ENCODE measurements at regions not wholly inside any gene's neighbourhood (a gene's known extent, or its start where the extent isn't known, plus 50 kb on each side); places are given as distances from the start of the nearest gene placed in this dataset.

DNA sequence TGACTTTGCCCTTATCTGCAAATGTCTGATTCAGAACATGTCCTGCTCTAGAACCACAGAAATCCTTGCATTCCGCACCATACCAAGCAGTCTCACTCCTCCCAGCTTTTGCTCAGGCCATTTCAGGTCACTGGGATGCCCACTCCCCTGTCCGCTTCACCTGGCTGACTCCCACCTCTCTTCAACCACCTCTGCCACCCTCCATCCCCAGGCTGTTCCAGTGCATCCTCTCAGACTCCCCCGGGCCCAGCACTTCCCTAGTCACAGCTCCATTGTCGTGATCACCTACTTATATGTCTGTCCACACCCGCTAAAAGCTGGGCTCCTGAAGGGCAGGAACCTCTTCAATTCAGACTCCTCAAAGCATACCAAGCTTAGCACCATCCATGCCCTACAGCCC is 58.4 kb upstream of the CDH5 start:
- ChIA-PET POLR2A (no interaction called here), RAD21 (ENCODE audit: low non-redundant PET in 1 of 2, low total read pairs in 2 of 2, uncharacterized antibody in 2 of 2, unreplicated experiment in 2 of 2) (no interaction called here), CTCF (no interaction called here)
- DNase-seq (ENCODE audit: low read depth, low spot score) (no peak), ATAC-seq (no peak)
- Histone ChIP-seq H3K9me3 (ENCODE audit: control insufficient read depth in 1 of 2, insufficient read depth in 1 of 2, low read depth in 1 of 2, low read length in 2 of 2) (no peaks in the 10 kb centered on the region), H3K9ac (ENCODE audit: low read length) (no peak overlapping the region), H3K4me2 (ENCODE audit: low read length) (no peak overlapping the region), H3K4me3 (replicated peaks in 1 of 2; ENCODE audit: low read depth in 1 of 2, low read length in 2 of 2) (no peak overlapping the region), H3K9me2 (ENCODE audit: insufficient read depth) (no peaks in the 10 kb centered on the region), H3K27ac (ENCODE audit: low read depth, low read length) (no peak overlapping the region), H3K36me3 (ENCODE audit: control insufficient read depth in 1 of 2, insufficient read depth in 2 of 2, low read length in 2 of 2) (no peaks in the 10 kb centered on the region), H3K79me2 (ENCODE audit: insufficient read depth, low read length) (no peaks in the 10 kb centered on the region), H3K27me3 (ENCODE audit: insufficient read depth, low read length) (peaks cover 16% of the 10 kb centered on the region; the same call in 1 of the 2 replicates), H4K20me1 (ENCODE audit: insufficient read depth) (no peaks in the 10 kb centered on the region), H3K4me1 (ENCODE audit: control insufficient read depth in 1 of 2, insufficient read depth in 2 of 2, low read length in 2 of 2) (no peaks in the 10 kb centered on the region), H2AFZ (ENCODE audit: low read depth, low read length, poor library complexity, severe bottlenecking) (no peak overlapping the region)
- intact Hi-C loops (cut with micrococcal nuclease): no loop called here
- BruUV-seq (replicated peaks): no TSS peak
- TF ChIP-seq ZBTB33 (IDR thresholded peaks at IDR 0.05; ENCODE audit: extremely low read depth, insufficient replicate concordance, low read length) (no peak), SIN3A (IDR thresholded peaks at IDR 0.05; ENCODE audit: low read depth) (no peak)

GRCh38 chr16:66306366-66307150 is 59.9 kb upstream of the CDH5 start:
- ChIA-PET RAD21 (ENCODE audit: low non-redundant PET in 1 of 2, low total read pairs in 2 of 2, uncharacterized antibody in 2 of 2, unreplicated experiment in 2 of 2) (no interaction called here), CTCF (no interaction called here), POLR2A (no interaction called here)
- H3K9ac ChIP-seq (ENCODE audit: low read length): no peak overlapping the region
- DNase-seq (ENCODE audit: low read depth, low spot score) (no peak), ATAC-seq (no peak)
- no peak overlapping the region for H3K4me2 ChIP-seq (ENCODE audit: low read length)
- no peaks in the 10 kb centered on the region for H3K36me3 ChIP-seq (ENCODE audit: control insufficient read depth in 1 of 2, insufficient read depth in 2 of 2, low read length in 2 of 2)
- intact Hi-C loops (cut with micrococcal nuclease): no loop called here
- no peaks in the 10 kb centered on the region for H3K9me2 ChIP-seq (ENCODE audit: insufficient read depth)
- H2AFZ ChIP-seq (ENCODE audit: low read depth, low read length, poor library complexity, severe bottlenecking): no peak overlapping the region
- H3K79me2 ChIP-seq (ENCODE audit: insufficient read depth, low read length): no peaks in the 10 kb centered on the region
- H3K27me3 ChIP-seq (ENCODE audit: insufficient read depth, low read length): peaks cover 20% of the 10 kb centered on the region; the same call in 1 of the 2 replicates
- no peak overlapping the region for H3K27ac ChIP-seq (ENCODE audit: low read depth, low read length)
- no peak for TF ChIP-seq CEBPB (IDR thresholded peaks at IDR 0.05; ENCODE audit: low read depth)
- no peak for TF ChIP-seq SP1 (IDR thresholded peaks at IDR 0.05; ENCODE audit: low read depth)
- TF ChIP-seq POLR2A (IDR thresholded peaks at IDR 0.05; ENCODE audit: borderline replicate concordance, extremely low read depth, insufficient read depth, insufficient read length): no peak
- TF ChIP-seq, protein P1, sequence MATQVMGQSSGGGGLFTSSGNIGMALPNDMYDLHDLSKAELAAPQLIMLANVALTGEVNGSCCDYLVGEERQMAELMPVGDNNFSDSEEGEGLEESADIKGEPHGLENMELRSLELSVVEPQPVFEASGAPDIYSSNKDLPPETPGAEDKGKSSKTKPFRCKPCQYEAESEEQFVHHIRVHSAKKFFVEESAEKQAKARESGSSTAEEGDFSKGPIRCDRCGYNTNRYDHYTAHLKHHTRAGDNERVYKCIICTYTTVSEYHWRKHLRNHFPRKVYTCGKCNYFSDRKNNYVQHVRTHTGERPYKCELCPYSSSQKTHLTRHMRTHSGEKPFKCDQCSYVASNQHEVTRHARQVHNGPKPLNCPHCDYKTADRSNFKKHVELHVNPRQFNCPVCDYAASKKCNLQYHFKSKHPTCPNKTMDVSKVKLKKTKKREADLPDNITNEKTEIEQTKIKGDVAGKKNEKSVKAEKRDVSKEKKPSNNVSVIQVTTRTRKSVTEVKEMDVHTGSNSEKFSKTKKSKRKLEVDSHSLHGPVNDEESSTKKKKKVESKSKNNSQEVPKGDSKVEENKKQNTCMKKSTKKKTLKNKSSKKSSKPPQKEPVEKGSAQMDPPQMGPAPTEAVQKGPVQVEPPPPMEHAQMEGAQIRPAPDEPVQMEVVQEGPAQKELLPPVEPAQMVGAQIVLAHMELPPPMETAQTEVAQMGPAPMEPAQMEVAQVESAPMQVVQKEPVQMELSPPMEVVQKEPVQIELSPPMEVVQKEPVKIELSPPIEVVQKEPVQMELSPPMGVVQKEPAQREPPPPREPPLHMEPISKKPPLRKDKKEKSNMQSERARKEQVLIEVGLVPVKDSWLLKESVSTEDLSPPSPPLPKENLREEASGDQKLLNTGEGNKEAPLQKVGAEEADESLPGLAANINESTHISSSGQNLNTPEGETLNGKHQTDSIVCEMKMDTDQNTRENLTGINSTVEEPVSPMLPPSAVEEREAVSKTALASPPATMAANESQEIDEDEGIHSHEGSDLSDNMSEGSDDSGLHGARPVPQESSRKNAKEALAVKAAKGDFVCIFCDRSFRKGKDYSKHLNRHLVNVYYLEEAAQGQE (IDR thresholded peaks at IDR 0.05; ENCODE audit: low read depth): no peak
- TF ChIP-seq ZBTB33 (IDR thresholded peaks at IDR 0.05; ENCODE audit: extremely low read depth, insufficient replicate concordance, low read length): no peak
- no peak for TF ChIP-seq EGR1 (IDR thresholded peaks at IDR 0.05; ENCODE audit: low read depth)
- no peak for TF ChIP-seq SIN3A (IDR thresholded peaks at IDR 0.05; ENCODE audit: low read depth)
- TF ChIP-seq POLR2AphosphoS5 (IDR thresholded peaks at IDR 0.05; ENCODE audit: low read depth, low read length): no peak
- TF ChIP-seq ZNF274 (IDR thresholded peaks at IDR 0.05; ENCODE audit: low read depth, low read length): no peak
- no peak for TF ChIP-seq ELF1 (IDR thresholded peaks at IDR 0.05; ENCODE audit: borderline replicate concordance, low read depth)
- TF ChIP-seq ZFX (IDR thresholded peaks at IDR 0.05): no peak
- TF ChIP-seq EZH2phosphoT487 (IDR thresholded peaks at IDR 0.05; ENCODE audit: borderline replicate concordance): no peak
- no peaks in the 10 kb centered on the region for H4K20me1 ChIP-seq (ENCODE audit: insufficient read depth)
- H3K4me1 ChIP-seq (ENCODE audit: control insufficient read depth in 1 of 2, insufficient read depth in 2 of 2, low read length in 2 of 2): no peaks in the 10 kb centered on the region
- no peak overlapping the region for H3K4me3 ChIP-seq (replicated peaks in 1 of 2; ENCODE audit: low read depth in 1 of 2, low read length in 2 of 2)
- H3K9me3 ChIP-seq (ENCODE audit: control insufficient read depth in 1 of 2, insufficient read depth in 1 of 2, low read depth in 1 of 2, low read length in 2 of 2): no peaks in the 10 kb centered on the region
- BruUV-seq (replicated peaks): no TSS peak
